Upper lobe of left lung (tissue), 6 donors: ENCODE measurements at regions not wholly inside any gene's neighbourhood (a gene's known extent, or its start where the extent isn't known, plus 50 kb on each side); places are given as distances from the start of the nearest gene placed in this dataset.

Experiments used
- ATAC-seq, 2 donors: fragments of 200-7000 bp; cut with Tn5 transposase; one replicate each; pipeline ENCODE4 v1.9.1; 2022; ENCODE audit warnings: mild to moderate bottlenecking in 2 of 2, moderate library complexity in 2 of 2; ENCODE audit not compliant: low FRiP score in 2 of 2
- DNase-seq, 2 donors: peaks; one replicate each; pipeline ENCODE4 v3.0.0-alpha.2; 2019 to 2020
- H3K27ac ChIP-seq, 4 donors: fragments of 200-600 bp; sonication (generic); one replicate each; pipeline ENCODE4 v1.5.1; 2016 to 2019
- H3K27me3 ChIP-seq, 4 donors: fragments of 200-600 bp; sonication (generic); one replicate each; pipeline ENCODE4 v1.5.1; 2017 to 2019
- H3K36me3 ChIP-seq, 4 donors: fragments of 200-600 bp; sonication (generic); one replicate each; pipeline ENCODE4 v1.5.1; 2016 to 2019
- H3K4me1 ChIP-seq, 4 donors: fragments of 200-600 bp; sonication (generic); one replicate each; pipeline ENCODE4 v1.5.1; 2018 to 2019
- H3K4me3 ChIP-seq, 4 donors: fragments of 200-600 bp; sonication (generic); one replicate each; pipeline ENCODE4 v1.5.1; 2017 to 2019; ENCODE audit warnings: mild to moderate bottlenecking in 2 of 4, moderate library complexity in 1 of 4
- H3K9me3 ChIP-seq, 4 donors: fragments of 200-600 bp; sonication (generic); one replicate each; pipeline ENCODE4 v1.5.1; 2018 to 2019
- EP300 ChIP-seq, 4 donors: sonication (generic); formaldehyde crosslinking; IDR thresholded peaks; one replicate each; pipeline ENCODE4 v1.5.1; 2017; ENCODE audit warnings: antibody characterized with exemption in 4 of 4, control low read depth in 2 of 4
- POLR2A ChIP-seq, 4 donors: fragments of 450-650 bp; IDR thresholded peaks; one replicate each; pipeline ENCODE4 v1.5.1; 2016 to 2017; ENCODE audit warnings: antibody characterized with exemption in 4 of 4, mild to moderate bottlenecking in 2 of 4
- POLR2AphosphoS5 ChIP-seq, 2 donors: sonication (generic); formaldehyde crosslinking; IDR thresholded peaks; one replicate each; pipeline ENCODE4 v1.5.1; 2017; ENCODE audit warnings: antibody characterized with exemption in 2 of 2
- WGBS, 2 donors: methylation state at CpG; one replicate each; pipeline ENCODE4 v1.1.5; 2017 to 2018; 5-methylcytosine and 5-hydroxymethylcytosine counted together
- TF ChIP-seq, protein P1 (sequence below), 6 experiments: fragments of 450-650 bp in 4 of 6; fragments of 200-600 bp in 2 of 6; sonication (generic) in 2 of 6; IDR thresholded peaks; one replicate each; pipeline ENCODE4 v1.5.1; 2016 to 2019; ENCODE audit warnings: antibody characterized with exemption in 6 of 6
- donor health status: DM: no; HTN: no; CAD: no; lungs with moderate emphysema.
- donor health status: DM: no; HTN: yes; CAD: no; lungs with severe emphysema.

DNA sequence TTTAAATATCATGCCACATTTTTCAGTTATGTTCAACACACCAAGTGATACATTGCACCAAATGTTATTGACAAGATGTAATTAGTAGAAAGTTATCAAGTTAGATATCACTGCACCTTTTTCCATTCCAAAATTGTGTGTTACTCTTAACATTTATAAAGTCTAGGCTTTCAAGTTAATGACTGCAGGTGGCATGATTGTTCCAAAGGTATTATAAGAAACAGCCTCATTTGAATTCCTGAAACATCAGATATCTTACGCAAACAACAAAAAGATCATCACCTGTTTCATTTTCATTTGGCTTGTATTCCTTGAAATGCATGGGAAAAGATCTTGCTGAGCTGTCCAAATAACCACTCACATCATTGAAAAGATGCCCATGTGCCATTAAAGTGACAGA is 1528.2 kb upstream of the ZEB2 start:
- Histone ChIP-seq H3K4me3 (no peak overlapping the region), H3K27me3 (no peaks in the 10 kb centered on the region), H3K4me1 (no peaks in the 10 kb centered on the region), H3K36me3 (no peaks in the 10 kb centered on the region), H3K9me3 (peaks cover 0 to 1% (median 0%) of the 10 kb centered on the region in 4 donors), H3K27ac (no peak overlapping the region)
- TF ChIP-seq, protein P1, sequence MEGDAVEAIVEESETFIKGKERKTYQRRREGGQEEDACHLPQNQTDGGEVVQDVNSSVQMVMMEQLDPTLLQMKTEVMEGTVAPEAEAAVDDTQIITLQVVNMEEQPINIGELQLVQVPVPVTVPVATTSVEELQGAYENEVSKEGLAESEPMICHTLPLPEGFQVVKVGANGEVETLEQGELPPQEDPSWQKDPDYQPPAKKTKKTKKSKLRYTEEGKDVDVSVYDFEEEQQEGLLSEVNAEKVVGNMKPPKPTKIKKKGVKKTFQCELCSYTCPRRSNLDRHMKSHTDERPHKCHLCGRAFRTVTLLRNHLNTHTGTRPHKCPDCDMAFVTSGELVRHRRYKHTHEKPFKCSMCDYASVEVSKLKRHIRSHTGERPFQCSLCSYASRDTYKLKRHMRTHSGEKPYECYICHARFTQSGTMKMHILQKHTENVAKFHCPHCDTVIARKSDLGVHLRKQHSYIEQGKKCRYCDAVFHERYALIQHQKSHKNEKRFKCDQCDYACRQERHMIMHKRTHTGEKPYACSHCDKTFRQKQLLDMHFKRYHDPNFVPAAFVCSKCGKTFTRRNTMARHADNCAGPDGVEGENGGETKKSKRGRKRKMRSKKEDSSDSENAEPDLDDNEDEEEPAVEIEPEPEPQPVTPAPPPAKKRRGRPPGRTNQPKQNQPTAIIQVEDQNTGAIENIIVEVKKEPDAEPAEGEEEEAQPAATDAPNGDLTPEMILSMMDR (IDR thresholded peaks at IDR 0.05), result no peak
- TF ChIP-seq POLR2AphosphoS5 (IDR thresholded peaks at IDR 0.05) (no peak), EP300 (IDR thresholded peaks at IDR 0.05) (no peak), POLR2A (IDR thresholded peaks at IDR 0.05) (no peak)
- DNase-seq, result no peak
- 86 to 95% methylated on average over 1 of the region's 1 CpG for WGBS, 2 donors
- ATAC-seq, result no peak

DNA sequence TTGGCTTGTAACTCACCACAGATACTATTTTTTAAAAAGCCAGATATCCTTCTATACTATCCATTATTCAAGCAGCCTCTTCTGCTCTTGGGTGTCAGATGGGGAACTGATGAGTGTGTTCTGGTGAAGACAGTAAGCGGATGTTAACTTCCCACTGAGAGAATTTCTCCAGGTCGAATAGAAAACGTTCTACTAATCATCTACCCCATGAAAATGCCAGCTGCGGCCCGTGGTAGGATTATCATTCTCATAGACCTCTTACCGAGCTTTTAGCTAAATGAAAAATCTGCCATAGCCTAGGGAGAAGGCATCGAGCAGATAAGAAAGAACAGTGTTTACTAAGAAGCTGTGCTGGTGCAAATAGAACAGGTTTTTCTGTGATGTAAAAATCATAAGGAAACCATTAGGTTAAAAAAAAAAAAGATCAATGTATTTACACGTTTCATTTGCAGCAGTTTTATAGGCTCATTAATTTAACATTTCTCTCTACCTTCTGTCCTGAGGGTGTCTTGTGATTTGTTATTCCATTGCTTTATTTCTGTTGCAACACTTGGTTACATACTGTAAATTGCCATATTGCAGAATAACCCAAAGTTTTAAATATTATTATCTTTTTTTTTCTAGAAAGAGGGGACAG is 1521.5 kb upstream of the ZEB2 start:
- no peaks in the 10 kb centered on the region for H3K27me3 ChIP-seq
- ATAC-seq, result no peak
- DNase-seq, result no peak
- no peaks in the 10 kb centered on the region for H3K4me1 ChIP-seq
- TF ChIP-seq, protein P1 (IDR thresholded peaks at IDR 0.05), result no peak
- no peak for TF ChIP-seq POLR2AphosphoS5 (IDR thresholded peaks at IDR 0.05)
- TF ChIP-seq EP300 (IDR thresholded peaks at IDR 0.05), result no peak
- TF ChIP-seq POLR2A (IDR thresholded peaks at IDR 0.05), result no peak
- no peak overlapping the region for H3K27ac ChIP-seq
- H3K9me3 ChIP-seq, result no peaks in the 10 kb centered on the region
- no peaks in the 10 kb centered on the region for H3K36me3 ChIP-seq
- 75 to 76% methylated on average over 8 of the region's 8 CpGs for WGBS, 2 donors
- H3K4me3 ChIP-seq, result no peak overlapping the region

DNA sequence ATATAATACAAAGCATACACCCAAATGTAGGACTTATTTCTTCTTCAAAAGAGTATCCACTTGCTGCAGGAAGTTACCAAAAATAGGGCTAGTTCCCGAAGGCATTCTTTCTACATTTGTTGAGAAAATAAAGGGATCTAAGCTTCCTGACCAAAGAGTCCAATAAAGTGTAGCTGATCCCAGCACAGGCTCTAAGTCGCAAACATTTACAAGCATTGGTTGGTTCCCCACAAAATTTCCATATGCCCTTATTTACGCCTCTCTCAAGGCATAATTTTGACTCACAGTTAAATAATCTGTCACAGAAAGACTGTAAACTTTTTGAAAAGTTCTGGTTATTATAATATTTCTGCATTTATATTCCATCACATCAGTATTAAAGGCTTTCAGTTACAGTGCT is 1520.1 kb upstream of the ZEB2 start:
- no peaks in the 10 kb centered on the region for H3K9me3 ChIP-seq
- no peaks in the 10 kb centered on the region for H3K4me1 ChIP-seq
- WGBS, 2 donors, result 68 to 69% methylated on average over 3 of the region's 3 CpGs
- no peak for TF ChIP-seq POLR2AphosphoS5 (IDR thresholded peaks at IDR 0.05)
- no peak for TF ChIP-seq POLR2A (IDR thresholded peaks at IDR 0.05)
- TF ChIP-seq, protein P1 (IDR thresholded peaks at IDR 0.05), result no peak
- no peak for TF ChIP-seq EP300 (IDR thresholded peaks at IDR 0.05)
- H3K4me3 ChIP-seq, result no peak overlapping the region
- H3K36me3 ChIP-seq, result no peaks in the 10 kb centered on the region
- no peak for ATAC-seq
- no peak overlapping the region for H3K27ac ChIP-seq
- DNase-seq, result no peak
- no peaks in the 10 kb centered on the region for H3K27me3 ChIP-seq

DNA sequence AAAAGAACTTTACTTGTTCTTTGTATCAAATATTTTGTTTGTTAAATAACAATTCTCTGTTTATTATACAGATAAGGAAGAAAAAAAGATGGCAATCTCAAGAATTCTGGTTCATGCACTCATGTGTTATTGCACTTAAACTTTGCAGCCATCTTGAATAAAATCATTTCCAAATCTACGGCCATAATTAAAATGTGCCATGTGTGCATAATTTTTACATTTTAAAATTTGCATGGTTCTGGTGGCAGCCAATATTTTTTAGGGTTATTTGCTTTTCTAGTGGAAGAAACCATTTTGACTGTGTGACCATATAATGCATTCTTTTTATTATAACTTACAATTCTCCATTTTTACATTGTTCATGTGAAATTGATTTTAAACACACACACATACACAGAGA is 1518.1 kb upstream of the ZEB2 start:
- no peaks in the 10 kb centered on the region for H3K36me3 ChIP-seq
- no peak for ATAC-seq
- no peaks in the 10 kb centered on the region for H3K9me3 ChIP-seq
- H3K27ac ChIP-seq, result no peak overlapping the region
- no peak for DNase-seq
- no peaks in the 10 kb centered on the region for H3K4me1 ChIP-seq
- H3K27me3 ChIP-seq, result no peaks in the 10 kb centered on the region
- 93 to 95% methylated on average over 1 of the region's 1 CpG for WGBS, 2 donors
- no peak overlapping the region for H3K4me3 ChIP-seq
- TF ChIP-seq POLR2AphosphoS5 (IDR thresholded peaks at IDR 0.05) (no peak), EP300 (IDR thresholded peaks at IDR 0.05) (no peak), POLR2A (IDR thresholded peaks at IDR 0.05) (no peak)
- TF ChIP-seq, protein P1 (IDR thresholded peaks at IDR 0.05), result no peak

DNA sequence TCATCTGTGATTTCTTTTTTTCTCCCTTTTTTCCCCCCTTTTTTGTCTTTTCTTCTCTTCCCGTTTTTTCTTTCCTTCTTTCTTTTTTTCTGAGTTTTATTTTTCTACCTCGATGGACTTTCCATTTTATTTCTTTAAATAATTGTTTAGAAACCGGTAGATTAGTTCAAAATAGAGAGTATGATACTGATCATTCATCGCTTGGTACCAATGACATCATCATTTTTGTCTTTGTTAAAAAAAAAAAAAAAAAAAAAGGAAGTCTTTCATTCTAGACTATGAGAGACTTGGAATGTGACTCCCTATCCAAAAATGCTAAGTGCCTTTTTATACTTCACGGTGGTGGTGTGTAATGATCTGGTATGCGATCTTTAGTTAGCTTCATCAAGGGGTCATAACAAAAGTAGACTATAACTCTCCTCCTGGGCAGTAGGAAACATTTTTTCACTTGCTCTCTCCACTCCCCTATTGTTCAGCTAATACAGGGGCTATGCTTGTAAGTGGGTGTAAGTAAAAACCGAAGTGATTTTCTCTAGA is 1517.5 kb upstream of the ZEB2 start:
- ATAC-seq (no peak), DNase-seq (no peak)
- Histone ChIP-seq H3K4me3 (no peak overlapping the region), H3K27ac (no peak overlapping the region), H3K9me3 (no peaks in the 10 kb centered on the region), H3K36me3 (no peaks in the 10 kb centered on the region), H3K4me1 (no peaks in the 10 kb centered on the region), H3K27me3 (no peaks in the 10 kb centered on the region)
- 80 to 82% methylated on average over 7 of the region's 7 CpGs for WGBS, 2 donors
- TF ChIP-seq POLR2AphosphoS5 (IDR thresholded peaks at IDR 0.05) (no peak), EP300 (IDR thresholded peaks at IDR 0.05) (no peak), POLR2A (IDR thresholded peaks at IDR 0.05) (no peak)
- TF ChIP-seq, protein P1 (IDR thresholded peaks at IDR 0.05), result no peak
